ENCODE measurements at regions not wholly inside any gene's neighbourhood (a gene's known extent, or its start where the extent isn't known, plus 50 kb on each side); places are given as distances from the start of the nearest gene placed in this dataset.

GRCh38 chr10:2746638-2747037 lies 320.7 kb upstream of the PFKP start:
- DNase-seq (ENCODE audit: extremely low read depth, low read depth, low spot score), result no peak

- DNase-seq (ENCODE audit: extremely low read depth, low read depth, low spot score), result no peak
Observed at GRCh38 chr10:2745666-2746065, 321.7 kb upstream of the PFKP start.

GRCh38 chr10:2744547-2745200 lies 322.7 kb upstream of the PFKP start:
- no peak for DNase-seq (ENCODE audit: extremely low read depth, low read depth, low spot score)

- no peak for DNase-seq (ENCODE audit: extremely low read depth, low read depth, low spot score)
Observed at GRCh38 chr10:2734603-2735002, 332.7 kb upstream of the PFKP start.

GRCh38 chr10:2733278-2733963 lies 333.9 kb upstream of the PFKP start:
- DNase-seq (ENCODE audit: extremely low read depth, low read depth, low spot score), result no peak

GRCh38 chr10:2731940-2732339 lies 335.4 kb upstream of the PFKP start:
- DNase-seq (ENCODE audit: extremely low read depth, low read depth, low spot score), result no peak

GRCh38 chr10:2729197-2729596 lies 338.2 kb upstream of the PFKP start:
- DNase-seq (ENCODE audit: extremely low read depth, low read depth, low spot score), result no peak

GRCh38 chr10:2728087-2728486 lies 339.3 kb upstream of the PFKP start:
- no peak for DNase-seq (ENCODE audit: extremely low read depth, low read depth, low spot score)

GRCh38 chr10:2716596-2716995 lies 350.8 kb upstream of the PFKP start:
- no peak for DNase-seq (ENCODE audit: extremely low read depth, low read depth, low spot score)

GRCh38 chr10:2714597-2714996 lies 352.8 kb upstream of the PFKP start:
- DNase-seq (ENCODE audit: extremely low read depth, low read depth, low spot score), result no peak

GRCh38 chr10:2703953-2704352 lies 363.4 kb upstream of the PFKP start:
- no peak for DNase-seq (ENCODE audit: extremely low read depth, low read depth, low spot score)

GRCh38 chr10:2701802-2702201 lies 365.5 kb upstream of the PFKP start:
- no peak for DNase-seq (ENCODE audit: extremely low read depth, low read depth, low spot score)

GRCh38 chr10:2700626-2701305 lies 366.6 kb upstream of the PFKP start:
- DNase-seq (ENCODE audit: extremely low read depth, low read depth, low spot score), result no peak

- DNase-seq (ENCODE audit: extremely low read depth, low read depth, low spot score), result no peak
Observed at GRCh38 chr10:2688958-2689357, 378.4 kb upstream of the PFKP start.

GRCh38 chr10:2686691-2687090 lies 380.7 kb upstream of the PFKP start:
- no peak for DNase-seq (ENCODE audit: extremely low read depth, low read depth, low spot score)

GRCh38 chr10:2682491-2682890 lies 384.9 kb upstream of the PFKP start:
- no peak for DNase-seq (ENCODE audit: extremely low read depth, low read depth, low spot score)

GRCh38 chr10:2681891-2682290 lies 385.5 kb upstream of the PFKP start:
- DNase-seq (ENCODE audit: extremely low read depth, low read depth, low spot score), result no peak

- no peak for DNase-seq (ENCODE audit: extremely low read depth, low read depth, low spot score)
Observed at GRCh38 chr10:2680821-2681220, 386.5 kb upstream of the PFKP start.

- no peak for DNase-seq (ENCODE audit: extremely low read depth, low read depth, low spot score)
Observed at GRCh38 chr10:2679646-2680045, 387.7 kb upstream of the PFKP start.

GRCh38 chr10:2676455-2676854 lies 390.9 kb upstream of the PFKP start:
- no peak for DNase-seq (ENCODE audit: extremely low read depth, low read depth, low spot score)

- DNase-seq (ENCODE audit: extremely low read depth, low read depth, low spot score), result no peak
Observed at GRCh38 chr10:2674451-2674850, 392.9 kb upstream of the PFKP start.

- no peak for DNase-seq (ENCODE audit: extremely low read depth, low read depth, low spot score)
Observed at GRCh38 chr10:2670864-2671263, 396.5 kb upstream of the PFKP start.
